ENCODE measurements at regions not wholly inside any gene's neighbourhood (a gene's known extent, or its start where the extent isn't known, plus 50 kb on each side); places are given as distances from the start of the nearest gene placed in this dataset.

GRCh38 chr13:40445557-40445990 is 220.9 kb downstream of the FOXO1 start:
- H3K4me3 ChIP-seq (ENCODE audit: low read depth, low read length): no peak overlapping the region
- peak; percentile 99 for DNase-seq (ENCODE audit: low read depth)
- no peak for TF ChIP-seq CTCF (IDR thresholded peaks at IDR 0.05; ENCODE audit: insufficient read depth, low read depth, low read length, missing control alignments)

- no peak for TF ChIP-seq CTCF (IDR thresholded peaks at IDR 0.05; ENCODE audit: insufficient read depth, low read depth, low read length, missing control alignments)
- H3K4me3 ChIP-seq (ENCODE audit: low read depth, low read length): no peak overlapping the region
- DNase-seq (ENCODE audit: low read depth): no peak
Observed at GRCh38 chr13:40446365-40446764, 220.1 kb downstream of the FOXO1 start.

- H3K4me3 ChIP-seq (ENCODE audit: low read depth, low read length): no peak overlapping the region
- no peak for TF ChIP-seq CTCF (IDR thresholded peaks at IDR 0.05; ENCODE audit: insufficient read depth, low read depth, low read length, missing control alignments)
- no peak for DNase-seq (ENCODE audit: low read depth)
Observed at GRCh38 chr13:40447857-40448256, 218.6 kb downstream of the FOXO1 start.

- peak; percentile 11 for DNase-seq (ENCODE audit: low read depth)
- no peak for TF ChIP-seq CTCF (IDR thresholded peaks at IDR 0.05; ENCODE audit: insufficient read depth, low read depth, low read length, missing control alignments)
- H3K4me3 ChIP-seq (ENCODE audit: low read depth, low read length): no peak overlapping the region
Observed at GRCh38 chr13:40452038-40452666, 214.3 kb downstream of the FOXO1 start.

GRCh38 chr13:40452741-40453334 is 213.6 kb downstream of the FOXO1 start:
- no peak for TF ChIP-seq CTCF (IDR thresholded peaks at IDR 0.05; ENCODE audit: insufficient read depth, low read depth, low read length, missing control alignments)
- DNase-seq (ENCODE audit: low read depth): no peak
- H3K4me3 ChIP-seq (ENCODE audit: low read depth, low read length): no peak overlapping the region

- no peak for DNase-seq (ENCODE audit: low read depth)
- no peak for TF ChIP-seq CTCF (IDR thresholded peaks at IDR 0.05; ENCODE audit: insufficient read depth, low read depth, low read length, missing control alignments)
- H3K4me3 ChIP-seq (ENCODE audit: low read depth, low read length): no peak overlapping the region
Observed at GRCh38 chr13:40453351-40454021, 213.0 kb downstream of the FOXO1 start.
